Small intestine (tissue), 7 donors: ENCODE measurements at regions not wholly inside any gene's neighbourhood (a gene's known extent, or its start where the extent isn't known, plus 50 kb on each side); places are given as distances from the start of the nearest gene placed in this dataset.
A peak's percentile ranks its signal among the peaks of the same experiment; 100 is the strongest.

Source experiments
- DNase-seq, 2 donors: peaks; one replicate each; pipeline versions ENCODE4 v3.0.0 to v3.0.0-alpha.2; 2013
- FAIRE-seq: peaks from 2 replicates; lab custom pipeline; 2012; peaks lifted over from hg19 to GRCh38; lab: Jason Lieb, UNC
- H3K27ac ChIP-seq, 3 donors: one replicate each; pipeline ENCODE4 v1.5.1; 2013; ENCODE audit warnings: low read length in 2 of 3, mild to moderate bottlenecking in 2 of 3, control low read depth in 1 of 3, inconsistent platforms in 1 of 3, low read depth in 1 of 3, moderate library complexity in 1 of 3
- H3K27me3 ChIP-seq, 3 donors: one replicate each; pipeline ENCODE4 v1.6.1; 2013; ENCODE audit warnings: low read length in 3 of 3, inconsistent platforms in 1 of 3; ENCODE audit not compliant: control insufficient read depth in 3 of 3, insufficient read depth in 3 of 3
- H3K36me3 ChIP-seq, 3 donors: one replicate each; pipeline ENCODE4 v1.6.1; 2013; ENCODE audit warnings: low read length in 3 of 3, inconsistent platforms in 1 of 3, low read depth in 1 of 3, mild to moderate bottlenecking in 1 of 3, moderate library complexity in 1 of 3; ENCODE audit not compliant: control insufficient read depth in 3 of 3, insufficient read depth in 2 of 3
- H3K4me1 ChIP-seq, 3 donors: one replicate each; pipeline ENCODE4 v1.6.1; 2013; ENCODE audit warnings: low read length in 2 of 3, inconsistent platforms in 1 of 3, low read depth in 1 of 3, mild to moderate bottlenecking in 1 of 3, moderate library complexity in 1 of 3; ENCODE audit not compliant: control insufficient read depth in 3 of 3, insufficient read depth in 2 of 3
- H3K4me3 ChIP-seq, 3 donors: one replicate each; pipeline ENCODE4 v1.5.1; 2013; ENCODE audit warnings: low read length in 3 of 3, control low read depth in 1 of 3, inconsistent platforms in 1 of 3, low read depth in 1 of 3, mild to moderate bottlenecking in 1 of 3, moderate library complexity in 1 of 3
- H3K9me3 ChIP-seq, 2 donors: one replicate each; pipeline ENCODE4 v1.6.1; 2013; ENCODE audit warnings: low read depth in 1 of 2, low read length in 1 of 2; ENCODE audit not compliant: control insufficient read depth in 2 of 2, insufficient read depth in 1 of 2
- WGBS, 3 donors: extraction: QIAGEN DNeasy Blood & Tissue Kit; methylation state at CpG; one replicate each; pipeline ENCODE4 v1.1.7; 2013; 5-methylcytosine and 5-hydroxymethylcytosine counted together
- donor health status: healthy with polysubstance abuse.
- donor health status: control.
- donor health status: control.
- donor health status: Bipolar disorder and iron deficiency.
- donor health status: healthy.

DNA sequence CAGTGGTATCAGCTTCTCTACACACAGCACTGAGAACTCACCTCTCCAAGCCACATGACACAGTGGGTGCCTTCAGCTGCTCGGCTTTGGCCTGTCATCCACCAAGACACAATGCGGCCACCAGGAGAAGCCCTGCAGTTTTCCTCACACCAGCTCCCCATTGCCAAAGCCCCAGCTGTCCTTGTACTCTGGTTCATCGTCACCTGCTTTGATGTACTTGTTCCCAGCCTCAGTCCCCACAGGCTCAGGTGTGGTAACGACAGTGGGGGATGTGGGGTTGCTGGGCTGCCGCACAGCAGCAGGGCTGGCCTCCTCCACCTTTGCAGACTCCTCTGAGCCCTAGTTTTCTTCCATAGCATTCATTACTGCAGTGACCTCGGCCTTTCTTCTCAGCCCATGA, 387.3 kb downstream of the MEIS1 start:
- Histone ChIP-seq H3K27me3 (no peaks in the 10 kb centered on the region), H3K27ac (no peak overlapping the region), H3K9me3 (peaks cover 0 to 3% of the 10 kb centered on the region in 2 donors), H3K4me1 (peaks cover 0 to 4% (median 0%) of the 10 kb centered on the region in 3 donors), H3K36me3 (no peaks in the 10 kb centered on the region), H3K4me3 (no peak overlapping the region)
- DNase-seq, result no peak
- 69 to 87% (median 83%) methylated on average over 6 of the region's 6 CpGs for WGBS, 3 donors
- no peak for FAIRE-seq

DNA sequence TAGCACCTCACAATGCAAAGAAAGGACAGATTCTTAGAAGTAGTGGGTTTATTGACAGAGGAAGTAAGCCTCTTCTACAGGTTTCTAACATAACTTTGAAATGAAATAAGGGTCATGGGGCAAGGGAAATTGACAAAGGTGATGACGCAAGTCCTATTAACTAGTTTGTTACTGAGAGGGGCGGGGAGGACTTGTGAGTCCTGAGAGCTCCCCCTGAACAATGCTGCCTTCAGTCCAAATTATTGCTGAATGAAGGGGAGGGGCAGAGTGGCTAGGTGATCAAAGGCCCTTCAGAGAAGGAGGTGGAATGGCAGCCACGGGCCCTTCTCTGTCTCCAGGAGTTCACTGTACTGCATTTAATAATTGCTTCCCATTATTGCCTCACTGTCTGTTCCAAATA, 390.0 kb downstream of the MEIS1 start:
- Histone ChIP-seq H3K4me3 (no peak overlapping the region), H3K36me3 (no peaks in the 10 kb centered on the region), H3K27me3 (no peaks in the 10 kb centered on the region), H3K9me3 (peaks cover 0 to 3% of the 10 kb centered on the region in 2 donors), H3K27ac (no peak overlapping the region), H3K4me1 (peaks cover 0 to 4% (median 0%) of the 10 kb centered on the region in 3 donors)
- DNase-seq, result peak in 1 of 2 donors; percentile 7
- no peak for FAIRE-seq
- WGBS, 3 donors, result 18 to 56% (median 37%) methylated on average over 3 of the region's 3 CpGs

DNA sequence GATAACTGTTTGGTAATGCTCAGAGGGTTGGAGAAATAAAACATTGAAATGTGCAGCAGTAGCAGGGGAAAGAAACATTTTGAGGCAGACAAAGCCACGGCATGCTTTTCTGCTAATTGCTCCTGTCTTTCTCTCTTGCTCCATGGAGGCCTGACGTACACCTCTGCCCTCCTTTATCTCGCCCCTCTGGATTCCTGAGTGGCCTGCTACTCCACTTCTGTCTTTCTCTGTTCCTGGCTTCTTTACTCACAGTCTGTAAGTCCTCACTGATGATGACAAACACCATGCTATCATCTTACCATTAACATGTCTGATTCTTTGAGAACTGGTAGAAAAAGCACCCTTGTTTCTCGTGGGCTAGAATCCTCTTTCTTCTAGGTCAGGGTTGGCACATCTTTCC, 392.9 kb downstream of the MEIS1 start:
- Histone ChIP-seq H3K27ac (no peak overlapping the region), H3K36me3 (no peaks in the 10 kb centered on the region), H3K9me3 (no peaks in the 10 kb centered on the region), H3K4me1 (peaks cover 0 to 4% (median 0%) of the 10 kb centered on the region in 3 donors), H3K27me3 (no peaks in the 10 kb centered on the region), H3K4me3 (no peak overlapping the region)
- 69 to 91% (median 85%) methylated on average over 4 of the region's 4 CpGs for WGBS, 3 donors
- DNase-seq, result no peak
- FAIRE-seq, result no peak

DNA sequence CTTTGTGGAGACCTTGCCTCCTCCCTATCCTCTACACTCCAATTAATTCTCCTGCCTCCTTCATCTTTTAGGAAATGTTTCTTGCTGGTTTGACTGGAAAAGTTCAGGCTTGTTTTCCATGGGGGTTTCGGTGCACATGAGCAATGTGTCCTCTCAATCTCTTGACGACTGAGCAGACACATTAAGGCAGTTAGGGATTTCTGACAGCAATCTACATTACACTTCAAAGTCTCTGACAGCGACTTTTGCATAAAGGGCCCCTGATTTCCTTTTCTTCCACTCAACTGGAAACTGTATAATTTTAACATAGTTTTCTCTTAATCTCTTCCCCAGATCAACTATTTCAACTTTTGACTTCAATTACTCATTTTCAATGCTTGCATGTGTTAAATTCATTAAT, 394.0 kb downstream of the MEIS1 start:
- Histone ChIP-seq H3K36me3 (no peaks in the 10 kb centered on the region), H3K9me3 (no peaks in the 10 kb centered on the region), H3K27me3 (no peaks in the 10 kb centered on the region), H3K27ac (no peak overlapping the region), H3K4me3 (no peak overlapping the region), H3K4me1 (peaks cover 0 to 4% (median 0%) of the 10 kb centered on the region in 3 donors)
- DNase-seq (no peak), FAIRE-seq (no peak)
- 78 to 90% (median 85%) methylated on average over 3 of the region's 3 CpGs for WGBS, 3 donors

DNA sequence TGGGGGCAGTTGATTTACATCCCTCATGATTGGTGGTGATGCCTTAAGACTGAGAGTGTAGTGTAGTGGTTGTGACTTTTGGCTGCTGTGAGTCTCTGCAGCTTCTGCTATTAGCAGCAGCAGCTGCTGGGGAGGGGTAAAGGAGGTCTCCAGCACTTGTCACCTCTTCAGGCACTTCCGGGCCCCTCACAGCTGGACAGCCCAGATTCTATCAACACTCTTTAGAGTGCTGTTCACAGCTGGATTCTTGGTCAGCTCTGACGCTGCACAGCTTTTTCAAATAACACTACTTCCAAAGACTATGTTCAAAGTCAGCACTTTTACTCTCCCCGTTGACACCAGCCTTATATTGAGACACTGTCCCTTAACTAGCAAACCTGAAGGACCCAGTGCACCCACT, 396.0 kb downstream of the MEIS1 start:
- no peaks in the 10 kb centered on the region for H3K27me3 ChIP-seq
- no peak overlapping the region for H3K4me3 ChIP-seq
- no peak for FAIRE-seq
- no peaks in the 10 kb centered on the region for H3K36me3 ChIP-seq
- DNase-seq, result peak in 1 of 2 donors; percentile 9
- 65 to 85% (median 72%) methylated on average over 3 of the region's 3 CpGs for WGBS, 3 donors
- H3K9me3 ChIP-seq, result no peaks in the 10 kb centered on the region
- H3K27ac ChIP-seq, result no peak overlapping the region
- H3K4me1 ChIP-seq, result no peaks in the 10 kb centered on the region

DNA sequence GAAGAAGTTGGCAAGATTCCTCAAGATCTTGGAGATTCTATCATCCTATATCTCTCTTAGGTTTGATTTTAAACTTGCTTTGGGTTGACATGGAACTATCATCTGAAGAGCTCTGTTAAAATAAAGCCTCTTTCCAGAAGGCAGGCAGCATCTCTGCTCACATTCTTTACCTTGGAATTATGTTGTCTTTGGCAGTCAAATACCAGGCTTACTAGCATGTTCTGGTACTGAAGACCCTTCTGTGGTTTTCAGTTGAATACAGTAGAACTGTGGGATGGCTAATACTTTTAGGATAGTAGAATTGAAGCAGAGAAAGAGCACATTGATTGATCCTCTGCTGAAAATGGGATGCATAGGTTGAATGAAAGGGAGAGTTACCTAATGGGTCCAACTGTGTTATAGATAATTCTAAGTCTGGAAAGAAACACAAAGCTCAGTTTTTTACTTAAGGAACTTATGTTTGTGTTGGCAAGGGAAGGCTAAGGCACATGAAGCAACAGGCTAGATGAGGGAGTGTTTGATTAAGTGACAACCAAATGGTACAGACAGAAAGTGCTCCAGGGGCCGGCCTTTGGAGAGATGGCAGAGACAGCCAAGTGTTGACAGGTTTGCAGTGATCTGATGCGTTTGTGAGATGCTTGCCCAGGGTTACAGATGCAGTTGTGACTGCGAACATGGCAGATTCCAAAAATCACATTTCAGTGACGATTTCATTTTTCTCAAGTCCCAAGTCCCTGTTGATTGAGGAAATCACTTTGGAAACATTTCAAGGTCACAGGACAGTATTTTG, 397.9 kb downstream of the MEIS1 start:
- 53 to 65% (median 63%) methylated on average over 4 of the region's 4 CpGs for WGBS, 3 donors
- H3K27me3 ChIP-seq, result no peaks in the 10 kb centered on the region

DNA sequence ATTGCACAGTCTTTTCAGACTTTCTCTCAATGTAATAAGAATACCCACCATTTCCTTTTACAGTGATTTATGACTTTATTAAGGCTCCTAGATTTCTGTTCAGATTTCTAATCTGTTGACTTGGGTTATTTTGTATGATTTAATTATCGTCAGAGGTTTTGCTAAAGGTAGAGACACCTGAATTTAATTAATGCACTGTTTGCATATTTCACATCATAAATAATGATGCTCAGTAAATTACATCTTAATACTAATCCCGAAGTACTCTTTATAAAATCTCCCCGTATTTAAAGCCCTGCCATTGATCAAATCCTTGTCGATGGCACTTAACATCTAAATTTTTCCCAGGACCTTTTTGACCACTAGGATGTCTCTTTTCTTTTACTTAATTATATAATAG, 399.9 kb downstream of the MEIS1 start:
- Histone ChIP-seq H3K36me3 (no peaks in the 10 kb centered on the region), H3K4me3 (no peak overlapping the region), H3K27ac (no peak overlapping the region), H3K27me3 (no peaks in the 10 kb centered on the region), H3K9me3 (no peaks in the 10 kb centered on the region), H3K4me1 (no peaks in the 10 kb centered on the region)
- no peak for DNase-seq
- no peak for FAIRE-seq
- 89 to 92% (median 90%) methylated on average over 4 of the region's 4 CpGs for WGBS, 3 donors

More for the DNA sequence above, 397.9 kb downstream of the MEIS1 start:
- DNase-seq (no peak), FAIRE-seq (no peak)
- Histone ChIP-seq H3K27ac (no peak overlapping the region), H3K4me3 (no peak overlapping the region), H3K4me1 (no peaks in the 10 kb centered on the region), H3K9me3 (no peaks in the 10 kb centered on the region), H3K36me3 (no peaks in the 10 kb centered on the region)

DNA sequence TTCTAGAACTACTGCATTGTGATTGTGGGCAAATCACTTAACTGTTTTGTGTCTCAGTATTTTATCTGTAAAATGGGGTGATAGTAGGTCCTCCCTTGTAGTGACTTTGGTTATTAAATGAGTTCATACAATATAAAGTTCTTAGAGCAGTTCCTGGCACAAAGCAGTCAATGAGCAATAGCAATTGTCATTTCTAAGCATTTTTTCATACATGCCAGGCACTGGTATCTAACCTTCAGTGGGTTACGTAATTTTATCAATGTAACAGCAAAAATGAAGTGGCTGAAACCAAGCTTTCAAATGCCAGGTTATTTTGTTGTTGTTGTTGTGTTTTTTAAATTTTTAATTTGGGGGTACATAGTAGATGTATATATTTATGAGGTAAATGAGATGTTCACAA, 401.9 kb downstream of the MEIS1 start:
- Histone ChIP-seq H3K4me3 (no peak overlapping the region), H3K36me3 (no peaks in the 10 kb centered on the region), H3K27me3 (no peaks in the 10 kb centered on the region), H3K27ac (no peak overlapping the region), H3K9me3 (no peaks in the 10 kb centered on the region), H3K4me1 (no peaks in the 10 kb centered on the region)
- no peak for DNase-seq
- WGBS, 3 donors, result 82 to 88% (median 85%) methylated on average over 1 of the region's 1 CpG
- no peak for FAIRE-seq
